Upper lobe of right lung (tissue), 1 donor: ENCODE measurements at regions not wholly inside any gene's neighbourhood (a gene's known extent, or its start where the extent isn't known, plus 50 kb on each side); places are given as distances from the start of the nearest gene placed in this dataset.

Source experiments
- ATAC-seq: fragments of 200-7000 bp; cut with Tn5 transposase; one replicate; pipeline ENCODE4 v1.9.1; 2020; ENCODE audit warnings: mild to moderate bottlenecking, moderate library complexity
- DNase-seq: peaks from one replicate; pipeline ENCODE4 v3.0.0-alpha.2; 2020
- H3K27ac ChIP-seq: fragments of 200-600 bp; one replicate; pipeline ENCODE4 v1.8.0; 2022
- H3K27me3 ChIP-seq: fragments of 200-600 bp; one replicate; pipeline ENCODE4 v1.8.0; 2022; ENCODE audit warnings: mild to moderate bottlenecking
- H3K36me3 ChIP-seq: fragments of 200-600 bp; one replicate; pipeline ENCODE4 v1.8.0; 2022
- H3K4me1 ChIP-seq: fragments of 200-600 bp; one replicate; pipeline ENCODE4 v1.8.0; 2022
- H3K4me3 ChIP-seq: fragments of 200-600 bp; one replicate; pipeline ENCODE4 v1.8.0; 2022; ENCODE audit warnings: mild to moderate bottlenecking
- H3K9me3 ChIP-seq: fragments of 200-600 bp; one replicate; pipeline ENCODE4 v1.8.0; 2022
- CTCF ChIP-seq: fragments of 200-600 bp; IDR thresholded peaks from one replicate; pipeline ENCODE4 v1.8.0; 2022; ENCODE audit warnings: antibody characterized with exemption
- intact Hi-C: fragments of 100-400 bp; cut with DNase I; formaldehyde crosslinking; loops from one replicate; pipeline ENCODE4 v1.11.0; 2022
- donor health status: DM: no; HTN: yes; CAD: no; lungs with severe emphysema.

- Histone ChIP-seq H3K9me3 (no peaks in the 10 kb centered on the region), H3K27me3 (no peaks in the 10 kb centered on the region), H3K36me3 (no peaks in the 10 kb centered on the region), H3K27ac (no peak overlapping the region), H3K4me3 (no peak overlapping the region), H3K4me1 (peaks cover 15% of the 10 kb centered on the region)
- TF ChIP-seq CTCF = no peak
- intact Hi-C loops = no loop called here
- ATAC-seq = peak; percentile 35
- DNase-seq = peak; percentile 72
Measured at GRCh38 chr10:78964952-78965633, 103.7 kb upstream of the ZMIZ1 start.

GRCh38 chr10:78966182-78966787 lies 102.5 kb upstream of the ZMIZ1 start:
- ATAC-seq (no peak), DNase-seq (no peak)
- H3K4me1 ChIP-seq = peaks cover 5% of the 10 kb centered on the region
- TF ChIP-seq CTCF = no peak
- H3K27ac ChIP-seq = no peak overlapping the region
- no peak overlapping the region for H3K4me3 ChIP-seq
- H3K36me3 ChIP-seq = no peaks in the 10 kb centered on the region
- no peaks in the 10 kb centered on the region for H3K9me3 ChIP-seq
- intact Hi-C loops = no loop called here
- H3K27me3 ChIP-seq = no peaks in the 10 kb centered on the region

- intact Hi-C loops = no loop called here
- ATAC-seq (no peak), DNase-seq (no peak)
- Histone ChIP-seq H3K27me3 (no peaks in the 10 kb centered on the region), H3K4me1 (peaks cover 5% of the 10 kb centered on the region), H3K9me3 (no peaks in the 10 kb centered on the region), H3K27ac (no peak overlapping the region), H3K36me3 (no peaks in the 10 kb centered on the region), H3K4me3 (no peak overlapping the region)
- TF ChIP-seq CTCF = no peak
Measured at GRCh38 chr10:78966844-78967488, 101.8 kb upstream of the ZMIZ1 start.

- no peak overlapping the region for H3K4me3 ChIP-seq
- no peak overlapping the region for H3K27ac ChIP-seq
- no peak for DNase-seq
- ATAC-seq = no peak
- H3K9me3 ChIP-seq = no peaks in the 10 kb centered on the region
- intact Hi-C loops = no loop called here
- no peaks in the 10 kb centered on the region for H3K27me3 ChIP-seq
- H3K36me3 ChIP-seq = no peaks in the 10 kb centered on the region
- peaks cover 13% of the 10 kb centered on the region for H3K4me1 ChIP-seq
- TF ChIP-seq CTCF = no peak
Measured at GRCh38 chr10:78968300-78968942, 100.3 kb upstream of the ZMIZ1 start.

- H3K4me3 ChIP-seq = no peak overlapping the region
- H3K4me1 ChIP-seq = peaks cover 10% of the 10 kb centered on the region
- H3K27me3 ChIP-seq = no peaks in the 10 kb centered on the region
- no peak for DNase-seq
- TF ChIP-seq CTCF = no peak
- no peak overlapping the region for H3K27ac ChIP-seq
- intact Hi-C loops = no loop called here
- H3K36me3 ChIP-seq = no peaks in the 10 kb centered on the region
- no peak for ATAC-seq
- H3K9me3 ChIP-seq = no peaks in the 10 kb centered on the region
Measured at GRCh38 chr10:78968943-78969342, 99.8 kb upstream of the ZMIZ1 start.
